Upper lobe of right lung (tissue), 1 donor: ENCODE measurements at regions not wholly inside any gene's neighbourhood (a gene's known extent, or its start where the extent isn't known, plus 50 kb on each side); places are given as distances from the start of the nearest gene placed in this dataset.

Experiments
- ATAC-seq: fragments of 200-7000 bp; cut with Tn5 transposase; one replicate; pipeline ENCODE4 v1.9.1; 2020; ENCODE audit warnings: mild to moderate bottlenecking, moderate library complexity
- DNase-seq: peaks from one replicate; pipeline ENCODE4 v3.0.0-alpha.2; 2020
- H3K27ac ChIP-seq: fragments of 200-600 bp; one replicate; pipeline ENCODE4 v1.8.0; 2022
- H3K27me3 ChIP-seq: fragments of 200-600 bp; one replicate; pipeline ENCODE4 v1.8.0; 2022; ENCODE audit warnings: mild to moderate bottlenecking
- H3K36me3 ChIP-seq: fragments of 200-600 bp; one replicate; pipeline ENCODE4 v1.8.0; 2022
- H3K4me1 ChIP-seq: fragments of 200-600 bp; one replicate; pipeline ENCODE4 v1.8.0; 2022
- H3K4me3 ChIP-seq: fragments of 200-600 bp; one replicate; pipeline ENCODE4 v1.8.0; 2022; ENCODE audit warnings: mild to moderate bottlenecking
- H3K9me3 ChIP-seq: fragments of 200-600 bp; one replicate; pipeline ENCODE4 v1.8.0; 2022
- intact Hi-C: fragments of 100-400 bp; cut with DNase I; formaldehyde crosslinking; loops from one replicate; pipeline ENCODE4 v1.11.0; 2022
- TF ChIP-seq, protein P1 (sequence below): fragments of 200-600 bp; IDR thresholded peaks from one replicate; pipeline ENCODE4 v1.8.0; 2022; ENCODE audit warnings: antibody characterized with exemption
- donor health status: DM: no; HTN: yes; CAD: no; lungs with severe emphysema.

DNA sequence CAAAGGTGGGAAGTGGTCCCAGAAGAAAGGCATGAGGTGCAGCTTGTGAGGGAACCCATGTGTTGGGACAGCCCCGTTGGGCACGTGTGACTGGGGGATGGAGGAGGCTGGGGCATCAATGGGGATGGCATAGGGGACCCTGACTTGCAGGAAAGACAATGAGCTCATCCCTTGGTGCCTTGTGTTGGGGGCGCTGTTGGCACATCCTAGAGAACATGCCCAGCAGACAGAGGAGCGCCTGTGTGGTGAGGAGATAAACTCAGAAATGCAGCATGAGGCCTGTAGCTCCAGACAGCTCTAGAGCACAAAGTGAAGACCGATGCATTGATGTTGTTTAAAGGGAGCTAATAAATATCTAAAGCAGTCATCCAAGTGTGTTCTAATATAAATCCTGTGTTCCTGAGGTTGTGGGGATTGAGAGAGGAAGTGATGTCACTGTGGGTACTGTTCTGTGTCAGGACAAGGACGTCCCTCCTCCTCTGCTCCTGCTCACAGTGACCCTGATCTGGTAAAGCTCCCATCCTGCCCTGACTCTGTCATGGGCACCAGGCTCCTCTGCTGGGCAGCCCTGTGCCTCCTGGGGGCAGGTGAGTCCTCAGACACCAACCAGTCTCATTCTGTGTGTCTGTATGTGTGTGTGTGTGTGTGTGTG lies 126.1 kb upstream of the PRSS58 start:
- H3K27ac ChIP-seq = no peak overlapping the region
- TF ChIP-seq, protein P1, sequence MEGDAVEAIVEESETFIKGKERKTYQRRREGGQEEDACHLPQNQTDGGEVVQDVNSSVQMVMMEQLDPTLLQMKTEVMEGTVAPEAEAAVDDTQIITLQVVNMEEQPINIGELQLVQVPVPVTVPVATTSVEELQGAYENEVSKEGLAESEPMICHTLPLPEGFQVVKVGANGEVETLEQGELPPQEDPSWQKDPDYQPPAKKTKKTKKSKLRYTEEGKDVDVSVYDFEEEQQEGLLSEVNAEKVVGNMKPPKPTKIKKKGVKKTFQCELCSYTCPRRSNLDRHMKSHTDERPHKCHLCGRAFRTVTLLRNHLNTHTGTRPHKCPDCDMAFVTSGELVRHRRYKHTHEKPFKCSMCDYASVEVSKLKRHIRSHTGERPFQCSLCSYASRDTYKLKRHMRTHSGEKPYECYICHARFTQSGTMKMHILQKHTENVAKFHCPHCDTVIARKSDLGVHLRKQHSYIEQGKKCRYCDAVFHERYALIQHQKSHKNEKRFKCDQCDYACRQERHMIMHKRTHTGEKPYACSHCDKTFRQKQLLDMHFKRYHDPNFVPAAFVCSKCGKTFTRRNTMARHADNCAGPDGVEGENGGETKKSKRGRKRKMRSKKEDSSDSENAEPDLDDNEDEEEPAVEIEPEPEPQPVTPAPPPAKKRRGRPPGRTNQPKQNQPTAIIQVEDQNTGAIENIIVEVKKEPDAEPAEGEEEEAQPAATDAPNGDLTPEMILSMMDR = no peak
- H3K27me3 ChIP-seq = no peaks in the 10 kb centered on the region
- DNase-seq (no peak), ATAC-seq (peak; percentile 44)
- H3K9me3 ChIP-seq = no peaks in the 10 kb centered on the region
- H3K4me1 ChIP-seq = no peaks in the 10 kb centered on the region
- H3K36me3 ChIP-seq = no peaks in the 10 kb centered on the region
- intact Hi-C loops = no loop called here
- H3K4me3 ChIP-seq = no peak overlapping the region

GRCh38 chr7:142381727-142382390 lies 124.0 kb upstream of the PRSS58 start:
- TF ChIP-seq, protein P1 = no peak
- no peak overlapping the region for H3K4me3 ChIP-seq
- intact Hi-C loops = no loop called here

GRCh38 chr7:142380069-142380468 lies 122.2 kb upstream of the PRSS58 start:
- intact Hi-C loops = no loop called here

More at GRCh38 chr7:142381727-142382390, 124.0 kb upstream of the PRSS58 start:
- DNase-seq (no peak), ATAC-seq (no peak)
- H3K27ac ChIP-seq = no peak overlapping the region
- no peaks in the 10 kb centered on the region for H3K4me1 ChIP-seq
- H3K27me3 ChIP-seq = no peaks in the 10 kb centered on the region
- no peaks in the 10 kb centered on the region for H3K9me3 ChIP-seq
- no peaks in the 10 kb centered on the region for H3K36me3 ChIP-seq

DNA sequence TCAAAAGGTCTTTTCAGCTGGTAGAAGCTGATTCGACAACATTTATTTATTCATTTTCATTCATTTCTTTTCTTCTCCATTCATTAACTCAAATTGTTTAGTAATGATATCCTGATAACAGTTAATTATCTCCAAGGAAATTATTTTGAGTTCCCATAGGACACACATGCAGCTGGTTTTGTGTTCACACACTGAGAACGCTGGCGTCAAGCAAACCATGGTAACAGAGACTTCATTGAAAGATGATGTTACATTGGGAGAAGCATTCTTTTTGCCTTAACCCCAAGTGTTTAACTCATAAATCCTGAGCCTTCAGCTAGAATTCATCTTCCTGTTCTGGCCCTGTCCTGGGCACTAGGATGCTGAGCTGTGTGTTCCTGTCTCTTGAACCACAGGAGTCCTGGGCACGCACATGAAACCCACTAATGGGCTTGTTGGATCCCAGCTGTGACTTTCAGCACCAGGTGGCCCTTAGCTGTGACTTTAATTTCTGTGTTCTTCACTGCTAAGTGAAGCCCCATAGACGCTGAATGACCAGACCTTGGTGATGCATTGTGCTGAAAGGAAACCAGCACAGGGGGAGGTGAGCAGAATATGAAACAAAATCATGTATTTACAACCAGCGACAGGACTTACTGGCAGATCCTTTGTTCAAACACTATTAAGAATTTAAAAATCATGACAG lies 121.5 kb upstream of the PRSS58 start:
- Histone ChIP-seq H3K4me1 (no peaks in the 10 kb centered on the region), H3K27ac (no peak overlapping the region), H3K9me3 (no peaks in the 10 kb centered on the region), H3K27me3 (no peaks in the 10 kb centered on the region), H3K36me3 (no peaks in the 10 kb centered on the region), H3K4me3 (no peak overlapping the region)
- ATAC-seq (no peak), DNase-seq (no peak)
- intact Hi-C loops = no loop called here
- TF ChIP-seq, protein P1 = no peak

More at GRCh38 chr7:142380069-142380468, 122.2 kb upstream of the PRSS58 start:
- no peaks in the 10 kb centered on the region for H3K4me1 ChIP-seq
- H3K4me3 ChIP-seq = no peak overlapping the region
- no peaks in the 10 kb centered on the region for H3K27me3 ChIP-seq
- TF ChIP-seq, protein P1 = no peak
- no peak overlapping the region for H3K27ac ChIP-seq
- H3K9me3 ChIP-seq = no peaks in the 10 kb centered on the region
- ATAC-seq (no peak), DNase-seq (no peak)
- H3K36me3 ChIP-seq = no peaks in the 10 kb centered on the region

DNA sequence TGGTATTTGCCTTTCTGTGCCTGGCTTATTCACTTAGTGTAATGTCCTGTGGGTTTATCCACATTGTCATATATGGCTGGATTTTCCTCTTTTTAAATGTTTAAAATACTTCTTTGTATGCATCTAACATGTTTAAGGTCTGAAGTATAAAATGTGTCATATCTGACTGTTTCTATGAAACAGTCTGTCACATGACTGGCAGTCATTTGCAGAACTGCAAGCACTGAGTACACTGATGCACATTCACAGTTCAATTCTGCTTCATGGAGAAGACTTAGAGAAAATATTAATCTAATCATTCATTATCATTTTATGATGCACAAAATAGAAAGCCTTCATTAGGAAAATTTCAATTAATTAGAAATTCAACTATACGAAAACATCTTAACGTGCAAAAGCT lies 119.7 kb upstream of the PRSS58 start:
- DNase-seq (no peak), ATAC-seq (no peak)
- Histone ChIP-seq H3K27me3 (no peaks in the 10 kb centered on the region), H3K9me3 (no peaks in the 10 kb centered on the region), H3K4me1 (no peaks in the 10 kb centered on the region), H3K36me3 (no peaks in the 10 kb centered on the region), H3K4me3 (no peak overlapping the region), H3K27ac (no peak overlapping the region)
- intact Hi-C loops = no loop called here
- TF ChIP-seq, protein P1 = no peak
